Embryonic facial prominence (tissue), 1 donor: ENCODE measurements at regions not wholly inside any gene's neighbourhood (a gene's known extent, or its start where the extent isn't known, plus 50 kb on each side); places are given as distances from the start of the nearest gene placed in this dataset.

Experiments used
- DNase-seq: peaks from one replicate; pipeline ENCODE4 v3.0.0-alpha.2; 2016; ENCODE audit errors: extremely low spot score

GRCh38 chr10:58885146-58885545, 291.3 kb upstream of the PHYHIPL start:
- no peak for DNase-seq

DNA sequence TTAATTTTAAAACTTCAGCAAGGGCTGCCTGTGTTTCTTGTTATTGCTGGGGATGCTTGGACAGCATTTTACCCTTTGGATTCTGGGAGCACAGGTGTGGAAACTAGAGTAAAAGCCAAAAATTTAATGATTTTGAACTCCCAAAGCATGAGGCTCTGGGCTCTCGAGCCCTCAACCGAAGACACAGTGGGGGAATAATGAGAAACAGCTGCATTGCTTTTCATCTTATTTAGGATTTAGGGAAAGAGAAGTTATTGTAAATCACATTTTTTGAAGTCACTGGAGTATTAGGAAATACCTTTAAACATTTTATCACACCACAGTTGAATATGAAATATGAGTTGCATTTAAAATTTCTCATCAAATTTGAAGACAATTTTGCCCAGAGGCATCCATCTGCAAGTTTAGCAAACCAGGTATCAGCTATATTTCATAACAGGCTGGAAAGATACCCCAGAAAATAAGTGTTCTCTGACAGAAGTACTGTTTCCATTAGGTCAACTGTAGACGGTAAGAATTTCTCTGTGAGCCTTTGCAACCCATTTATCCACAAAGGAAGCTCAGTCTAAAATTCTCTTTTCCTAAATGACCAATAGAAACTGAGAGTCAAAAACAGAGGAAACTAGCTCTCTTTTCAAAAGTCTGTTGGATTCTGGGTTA, 290.6 kb upstream of the PHYHIPL start:
- DNase-seq = no peak

DNA sequence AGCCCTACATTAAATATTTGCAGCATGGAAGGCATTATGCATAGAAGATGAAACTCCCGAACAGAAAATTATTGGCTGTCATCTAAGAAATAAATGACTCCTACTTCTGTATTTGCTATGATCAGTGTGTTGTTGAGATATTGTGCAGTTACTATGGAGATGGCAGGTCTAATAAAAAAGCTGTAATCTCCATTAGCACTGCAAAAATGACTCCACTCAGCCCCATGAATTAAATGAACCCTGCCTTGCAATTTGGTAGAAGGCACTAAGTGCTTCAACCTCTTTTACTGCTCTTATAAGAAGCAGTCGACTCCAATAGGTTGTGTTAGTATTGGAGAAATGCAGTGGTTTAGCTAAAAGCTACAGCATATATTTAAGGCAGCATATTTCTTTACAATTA, 290.0 kb upstream of the PHYHIPL start:
- no peak for DNase-seq

DNA sequence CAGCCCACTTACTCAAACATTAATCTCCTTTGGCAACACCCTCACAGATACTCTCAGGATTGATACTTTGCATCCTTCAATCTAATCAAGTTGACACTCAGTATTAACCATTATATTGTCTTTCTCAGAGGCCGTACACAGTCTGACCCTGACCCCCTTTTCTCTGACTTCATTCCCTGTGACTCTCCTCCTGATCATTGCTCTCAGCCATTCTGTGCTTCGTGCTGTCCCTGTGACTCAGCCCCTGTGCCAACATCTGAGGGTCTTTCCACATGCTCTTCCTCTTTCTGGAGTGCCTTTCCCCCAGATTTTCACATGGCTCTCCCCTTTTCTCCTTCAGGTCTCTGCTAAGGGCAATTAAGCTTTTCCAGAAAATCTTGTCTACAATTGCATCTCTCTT, 289.0 kb upstream of the PHYHIPL start:
- no peak for DNase-seq

GRCh38 chr10:58888957-58889356, 287.5 kb upstream of the PHYHIPL start:
- DNase-seq = no peak

DNA sequence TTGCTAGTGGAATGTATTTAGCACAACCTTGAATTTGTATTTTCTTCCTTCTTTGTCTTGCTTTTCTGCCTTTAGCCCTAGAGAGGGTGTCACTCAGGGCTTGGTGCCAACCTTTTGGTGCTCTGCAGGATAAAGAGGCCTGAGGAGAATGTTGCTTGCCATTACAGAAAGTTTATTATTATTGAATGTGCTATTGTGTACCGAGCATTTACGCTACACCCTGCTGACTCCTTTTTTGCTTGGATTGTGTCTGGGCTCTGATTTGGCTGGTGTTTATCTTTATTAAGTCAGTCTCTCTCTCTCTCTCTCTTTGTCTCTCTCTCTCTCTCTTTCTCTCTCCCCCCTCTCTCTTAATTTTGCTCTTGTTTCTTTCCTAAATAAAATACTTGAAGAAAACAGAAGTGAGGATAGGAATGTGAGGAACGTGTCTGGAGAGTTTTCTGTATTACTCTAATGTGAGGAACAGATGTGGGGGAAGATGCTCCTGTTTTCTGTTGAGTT, 284.4 kb upstream of the PHYHIPL start:
- no peak for DNase-seq

- DNase-seq = no peak
Measured at GRCh38 chr10:58894929-58895328, 281.5 kb upstream of the PHYHIPL start.

DNA sequence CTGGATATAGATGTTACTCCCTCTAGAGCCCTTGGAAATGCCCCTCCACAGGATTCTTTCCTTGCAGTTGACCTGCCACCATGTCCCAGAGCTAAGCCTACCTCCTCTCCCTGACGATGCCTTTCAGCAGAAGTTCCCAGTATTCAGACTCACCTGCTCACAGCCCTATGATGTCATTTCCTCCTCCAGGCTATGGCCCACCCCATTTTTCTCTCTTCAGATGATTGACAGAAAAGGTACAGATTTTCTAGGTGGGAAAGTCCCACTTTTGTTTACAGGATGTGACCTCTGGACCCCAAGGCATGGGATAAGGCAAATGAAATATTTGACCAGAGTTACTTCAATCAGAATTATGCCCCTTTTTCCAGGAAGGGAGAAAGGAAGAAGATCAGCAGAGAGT, 280.2 kb upstream of the PHYHIPL start:
- no peak for DNase-seq

DNA sequence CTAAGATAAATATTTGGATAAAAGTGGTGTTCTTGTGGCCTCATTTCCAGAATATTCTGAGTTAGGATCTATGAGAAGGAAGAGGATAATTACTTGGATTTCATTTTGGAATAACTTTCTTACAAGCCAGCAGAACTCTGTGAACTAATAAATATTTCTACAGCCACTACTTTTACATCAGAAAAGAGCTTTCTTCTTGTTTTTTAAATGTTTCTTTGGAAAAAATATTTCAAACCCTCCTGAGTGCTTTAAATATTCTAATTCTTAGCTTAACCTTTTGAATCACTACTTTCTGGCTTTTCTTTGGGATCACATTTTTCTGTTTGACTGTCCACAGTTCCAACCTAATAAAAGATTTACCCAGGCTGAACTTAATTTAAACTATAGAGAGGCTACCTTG, 279.2 kb upstream of the PHYHIPL start:
- DNase-seq = no peak

DNA sequence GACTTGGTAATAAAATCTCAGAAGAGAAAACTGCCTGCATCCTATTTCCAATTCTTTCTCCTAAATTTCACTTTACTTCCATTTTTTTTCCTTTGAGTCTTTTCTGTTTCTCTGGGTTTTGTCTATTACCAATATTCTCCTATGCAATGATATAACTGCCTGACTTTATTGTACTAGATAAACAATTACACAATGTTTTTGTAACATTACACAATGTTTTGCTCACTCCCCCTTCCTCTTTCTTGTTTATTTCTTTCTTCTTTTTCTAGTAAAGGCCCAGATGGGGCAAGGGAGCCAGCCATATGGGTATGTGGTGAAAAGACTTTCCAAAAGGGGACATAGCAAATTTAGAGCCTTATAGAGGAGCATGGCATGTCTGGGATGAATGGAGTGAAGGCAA, 278.7 kb upstream of the PHYHIPL start:
- DNase-seq = no peak

DNA sequence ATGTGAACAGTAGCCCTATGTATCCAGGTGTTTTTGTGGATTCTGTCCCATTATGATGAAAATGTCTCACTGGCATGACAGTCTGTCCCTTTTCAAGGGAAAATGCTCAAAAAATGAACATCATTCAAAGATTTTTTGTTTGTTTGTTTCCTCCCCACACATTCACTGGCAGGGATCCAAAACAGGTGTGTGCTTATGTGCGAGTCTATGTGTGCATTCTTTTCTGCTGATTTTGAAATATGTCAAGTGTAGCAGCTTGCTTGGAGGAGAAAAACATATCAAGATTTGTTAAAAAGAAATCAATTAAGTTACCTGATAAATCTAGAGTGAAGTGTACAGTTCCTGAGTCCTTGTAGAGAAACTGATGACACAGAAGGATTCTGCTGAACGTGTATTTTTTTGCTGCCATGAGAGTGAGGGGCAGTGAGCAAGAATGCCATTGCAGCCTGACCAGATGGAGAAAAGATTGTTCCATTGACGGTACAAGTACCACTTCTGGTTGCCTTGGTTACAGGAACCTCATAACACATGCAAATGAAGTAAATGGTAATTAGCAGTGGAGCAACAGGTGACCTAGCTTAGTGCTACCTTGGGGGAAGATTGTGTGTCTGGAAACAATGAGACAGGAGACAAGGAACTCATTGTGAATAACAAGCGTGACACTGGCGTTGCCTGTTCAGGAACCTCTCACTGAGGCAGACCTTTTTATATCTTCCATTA, 277.4 kb upstream of the PHYHIPL start:
- DNase-seq = no peak

DNA sequence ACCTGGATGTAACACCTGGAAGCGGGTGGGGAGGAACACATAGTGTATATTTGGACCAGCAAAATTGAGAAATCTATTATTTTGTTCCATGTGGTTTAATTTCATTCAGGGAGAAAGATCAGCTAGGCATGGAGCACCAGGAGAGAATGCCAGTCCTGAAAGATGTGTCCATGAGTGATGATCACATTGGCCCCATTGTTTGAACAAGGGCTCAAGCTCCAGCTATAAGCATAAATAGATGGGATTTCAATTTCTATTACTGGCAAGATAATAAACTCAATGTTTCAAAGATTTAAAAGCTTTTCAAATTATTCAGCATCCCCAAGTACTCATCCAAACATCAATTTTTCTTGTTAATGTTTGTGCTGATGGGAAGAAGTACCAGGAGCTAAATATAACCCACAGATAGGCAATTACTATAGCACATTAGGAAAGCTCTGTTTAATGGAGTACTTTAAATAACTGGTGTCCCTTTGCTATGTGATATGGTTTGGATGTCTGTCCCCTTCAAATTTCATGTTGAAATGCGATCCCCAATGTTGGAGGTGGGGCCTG, 275.3 kb upstream of the PHYHIPL start:
- no peak for DNase-seq

DNA sequence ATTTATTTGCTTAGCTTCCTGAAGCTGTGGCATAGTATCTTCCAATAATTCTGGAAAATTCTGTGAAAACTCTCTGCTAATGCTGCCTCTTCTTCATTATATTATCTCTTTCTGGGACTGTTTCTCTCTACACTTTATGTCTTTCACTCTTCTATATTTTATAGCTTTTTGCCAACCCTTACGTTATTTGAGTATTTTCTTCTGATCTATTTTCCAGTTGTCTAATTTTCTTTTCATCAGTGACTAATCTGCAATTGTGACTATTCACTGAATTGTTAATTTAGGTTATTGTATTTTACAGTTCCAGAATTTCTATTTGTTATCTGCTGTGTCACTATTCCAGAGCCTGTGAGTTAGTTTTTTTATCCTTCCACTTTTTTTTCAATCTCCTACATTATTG, 273.4 kb upstream of the PHYHIPL start:
- no peak for DNase-seq

DNA sequence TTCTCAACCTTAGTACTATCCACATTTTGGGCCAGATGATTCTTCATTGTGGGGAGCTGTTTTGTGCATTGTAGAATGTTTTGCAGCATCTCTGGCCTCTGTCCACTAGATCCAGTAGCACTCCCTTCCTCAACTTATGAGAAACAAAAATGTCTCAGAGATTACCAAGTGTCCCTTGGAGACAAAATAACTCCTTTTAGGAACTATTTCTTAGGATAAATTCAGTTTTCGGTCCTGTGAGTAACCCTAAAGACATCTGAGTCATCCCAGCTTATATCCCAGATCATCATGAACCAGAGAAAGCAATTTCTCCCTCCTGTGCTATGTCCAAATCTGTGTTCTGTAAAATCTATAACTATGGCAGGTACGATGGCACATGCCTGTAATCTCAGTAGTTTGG, 266.6 kb upstream of the PHYHIPL start:
- no peak for DNase-seq

- no peak for DNase-seq
Measured at GRCh38 chr10:58913717-58914116, 262.7 kb upstream of the PHYHIPL start.

DNA sequence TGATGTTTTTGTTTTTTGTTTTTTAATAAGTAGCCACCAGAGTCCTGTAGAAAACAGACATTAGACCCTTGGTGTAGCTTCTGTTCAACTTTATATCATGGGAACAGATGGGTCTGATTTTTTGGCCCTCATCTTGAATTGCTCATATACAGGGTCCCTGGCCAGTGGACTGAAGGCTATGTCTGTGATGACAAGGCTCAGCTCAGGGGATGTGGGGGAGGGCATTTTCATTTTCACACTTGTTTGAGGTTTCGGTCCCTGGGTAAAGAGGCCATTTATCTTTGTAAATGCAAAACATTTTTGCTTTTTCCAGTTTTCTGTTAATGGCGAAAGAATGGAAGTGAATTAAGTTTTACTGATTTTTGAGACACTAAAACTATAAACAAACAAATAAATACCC, 257.6 kb upstream of the PHYHIPL start:
- no peak for DNase-seq

DNA sequence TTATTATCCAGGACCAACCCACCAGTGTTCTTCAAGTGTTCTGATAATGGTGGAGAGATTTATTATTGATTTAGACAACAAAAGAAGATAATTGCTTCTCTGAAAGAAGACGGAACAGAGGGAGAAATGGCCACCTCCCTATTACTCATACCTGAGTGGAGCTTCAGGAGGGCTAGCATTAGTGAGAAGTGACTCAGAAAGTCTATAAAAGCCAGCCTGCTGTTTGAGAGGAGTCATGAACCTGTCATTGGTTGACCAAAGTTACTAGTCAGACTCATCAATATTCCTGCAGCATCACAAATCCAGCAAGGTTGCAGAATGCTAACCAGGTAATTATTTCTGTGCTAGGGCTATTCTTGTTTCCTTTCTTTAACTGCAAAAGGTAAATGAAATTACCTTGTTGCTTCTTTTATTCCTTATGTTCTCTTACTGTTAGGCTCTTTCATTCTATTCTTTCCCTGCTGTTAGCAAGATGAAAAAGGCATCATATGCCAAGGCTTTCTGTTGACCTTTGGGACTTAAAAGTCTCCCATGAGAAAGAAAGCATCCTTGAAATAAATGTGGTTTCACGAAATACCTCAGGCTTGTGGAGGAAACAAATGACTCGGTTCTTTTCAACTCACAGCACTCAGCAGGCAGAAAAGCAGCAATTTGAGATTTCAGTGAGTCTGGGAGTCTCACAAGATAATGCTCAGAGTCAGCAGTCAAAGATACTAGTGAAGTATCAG, 256.4 kb upstream of the PHYHIPL start:
- DNase-seq = no peak

DNA sequence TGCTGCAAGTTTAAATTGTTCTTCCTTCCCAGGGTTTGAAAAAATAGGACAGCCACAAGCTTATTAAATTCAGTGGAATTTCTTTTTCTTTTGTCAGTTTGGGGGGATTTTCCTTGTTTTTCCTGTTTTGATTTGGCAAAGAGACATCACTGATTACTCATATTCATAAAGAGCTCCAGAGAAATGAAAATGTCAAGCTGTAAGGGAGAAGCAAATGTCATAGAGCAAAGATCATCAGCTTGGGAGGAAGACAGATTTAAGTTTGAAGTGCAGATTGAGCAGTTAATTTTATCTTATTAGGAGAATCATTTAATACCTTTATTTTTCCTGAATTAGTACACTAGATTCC, 255.8 kb upstream of the PHYHIPL start:
- no peak for DNase-seq

DNA sequence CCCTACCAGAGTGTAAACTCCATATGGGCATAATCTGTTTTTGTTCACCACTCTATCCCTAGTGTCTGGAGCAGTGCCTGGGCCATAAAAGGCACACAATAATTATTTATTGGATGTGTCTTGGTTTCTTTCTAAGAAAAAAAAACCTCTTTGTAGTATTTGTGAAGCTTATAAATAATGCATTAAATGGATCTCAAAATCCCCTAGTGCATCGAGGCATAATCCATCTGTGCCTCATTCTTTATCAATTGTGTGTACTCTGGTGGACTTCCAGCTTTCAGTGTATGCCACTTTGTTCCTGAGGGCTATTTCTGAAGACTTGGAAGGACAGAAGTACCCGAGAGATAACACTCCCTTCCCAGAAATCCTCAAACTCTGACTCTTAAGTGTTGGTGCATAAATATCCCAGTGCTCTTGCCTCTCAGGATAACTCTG, 255.0 kb upstream of the PHYHIPL start:
- DNase-seq = no peak

- DNase-seq = no peak
Measured at GRCh38 chr10:58925381-58925780, 251.1 kb upstream of the PHYHIPL start.

- DNase-seq = no peak
Measured at GRCh38 chr10:58930500-58930899, 245.9 kb upstream of the PHYHIPL start.

- no peak for DNase-seq
Measured at GRCh38 chr10:58932126-58932525, 244.3 kb upstream of the PHYHIPL start.
